K562 (cell line): ENCODE measurements at regions not wholly inside any gene's neighbourhood (a gene's known extent, or its start where the extent isn't known, plus 50 kb on each side); places are given as distances from the start of the nearest gene placed in this dataset.

ENCODE experiments used
- ATAC-seq: fragments of 200-7000 bp; cut with Tn5 transposase; 3 replicates; pipeline ENCODE4 v1.9.1; 2020; ENCODE audit warnings: moderate library complexity
- BruUV-seq: library from RNA; stranded (reverse); fragments of 400-500 nt; replicated peaks from 2 replicates; lab custom pipeline; 2021; lab: Mats Ljungman, UMichigan
- CTCF ChIA-PET: fragments of 300-600 bp; formaldehyde crosslinking; extraction: SDS; loops from one replicate; lab custom pipeline; 2021; ENCODE audit warnings: low intra/inter-chr PET ratio; lab: Yijun Ruan, JAX
- POLR2A ChIA-PET: fragments of 300-600, 350-650 bp; sonication (Branson Sonifier 250); formaldehyde crosslinking; extraction: SDS; loops from one replicate; lab custom pipeline; 2021; ENCODE audit warnings: antibody characterized with exemption, inconsistent platforms; lab: Yijun Ruan, JAX
- DNase-seq, 4 experiments: peaks; one replicate each; pipeline versions ENCODE4 v3.0.0 to v3.0.0-alpha.2; 2011 to 2018; ENCODE audit warnings: low spot score in 3 of 4, mixed read lengths in 3 of 4; ENCODE audit errors: extremely low read depth in 1 of 4
- FAIRE-seq: peaks from 2 replicates; lab custom pipeline; 2011; peaks lifted over from hg19 to GRCh38; lab: Jason Lieb, UNC
- H2AFZ ChIP-seq: 2 replicates; pipeline ENCODE4 v1.6.0; 2011; ENCODE audit warnings: low read depth, low read length, control low read depth, inconsistent platforms
- H3K27ac ChIP-seq: fragments of 200-600 bp; 3 replicates; pipeline ENCODE4 v1.8.0; 2011; ENCODE audit warnings: low read depth, mild to moderate bottlenecking, control low read depth, inconsistent platforms, low read length, moderate library complexity, mixed read lengths; ENCODE audit errors: extremely low read depth
- H3K27me3 ChIP-seq, 2 experiments: fragments of 300-600 bp in 1 of 2; 2 replicates in 1 of 2; 3 replicates in 1 of 2; pipeline versions ENCODE4 v1.6.0 to v1.8.0; 2011; ENCODE audit warnings: inconsistent platforms in 2 of 2, low read length in 2 of 2, mild to moderate bottlenecking in 1 of 2, mixed read lengths in 1 of 2, moderate library complexity in 1 of 2; ENCODE audit not compliant: control insufficient read depth in 2 of 2, insufficient read depth in 2 of 2
- H3K36me3 ChIP-seq: fragments of 300-600 bp; 3 replicates; pipeline ENCODE4 v1.8.0; 2011; ENCODE audit warnings: mild to moderate bottlenecking, low read length, inconsistent platforms; ENCODE audit not compliant: control insufficient read depth, insufficient read depth
- H3K4me1 ChIP-seq, 2 experiments: fragments of 200-600 bp in 1 of 2; replicated peaks in 1 of 2; 2 replicates in 1 of 2; 3 replicates in 1 of 2; pipeline versions ENCODE4 v1.5.1 to v1.8.0; 2011; ENCODE audit warnings: inconsistent platforms in 2 of 2, low read length in 2 of 2, mild to moderate bottlenecking in 1 of 2, mixed read lengths in 1 of 2, moderate library complexity in 1 of 2; ENCODE audit not compliant: control insufficient read depth in 2 of 2, insufficient read depth in 2 of 2
- H3K4me2 ChIP-seq: 2 replicates; pipeline ENCODE4 v1.6.1; 2011; ENCODE audit warnings: low read length, control low read depth, inconsistent platforms, mixed read lengths; ENCODE audit not compliant: insufficient read depth
- H3K4me3 ChIP-seq: fragments of 200-600 bp; sonication (generic), shearing (Covaris generic); 2 replicates; pipeline ENCODE4 v1.5.1; 2016; ENCODE audit warnings: control low read depth, inconsistent platforms
- H3K79me2 ChIP-seq: fragments of 200-600 bp; 3 replicates; pipeline ENCODE4 v1.8.0; 2011; ENCODE audit warnings: low read length, inconsistent platforms; ENCODE audit not compliant: control insufficient read depth, insufficient read depth
- H3K9ac ChIP-seq, 2 experiments: 2 replicates each; pipeline versions ENCODE4 v1.6.0 to v1.6.1; 2011; ENCODE audit warnings: low read depth in 2 of 2, low read length in 2 of 2, control low read depth in 1 of 2, inconsistent platforms in 1 of 2, mild to moderate bottlenecking in 1 of 2, mixed read lengths in 1 of 2; ENCODE audit not compliant: insufficient read depth in 1 of 2
- H3K9me1 ChIP-seq: one replicate; pipeline ENCODE4 v1.6.0; 2011; ENCODE audit warnings: inconsistent platforms, mild to moderate bottlenecking, low read length, moderate library complexity; ENCODE audit not compliant: control insufficient read depth, insufficient read depth
- H3K9me3 ChIP-seq: replicated peaks from 2 replicates; pipeline ENCODE4 v1.5.1; 2011; ENCODE audit warnings: low read depth, low read length, inconsistent platforms; ENCODE audit not compliant: control insufficient read depth, insufficient read depth
- H4K20me1 ChIP-seq: replicated peaks from 2 replicates; pipeline ENCODE4 v1.6.1; 2011; ENCODE audit warnings: low read length, inconsistent platforms, mixed read lengths; ENCODE audit not compliant: control insufficient read depth, insufficient read depth
- CAMTA2 ChIP-seq: fragments of 250-450 bp; sonication (Bioruptor Pico); conservative IDR thresholded peaks from 2 replicates; pipeline ENCODE4 v1.5.1; 2022
- CTCF ChIP-seq, 3 experiments: IDR thresholded peaks in 2 of 3; conservative IDR thresholded peaks in 1 of 3; 2 replicates each; pipeline ENCODE4 v1.5.1; 2011 to 2012; ENCODE audit warnings: low read length in 3 of 3, mild to moderate bottlenecking in 3 of 3, control low read depth in 2 of 3, improper control_type of control experiment in 1 of 3, inconsistent platforms in 1 of 3, low read depth in 1 of 3, mixed read lengths in 1 of 3, moderate library complexity in 1 of 3; ENCODE audit not compliant: insufficient read depth in 2 of 3
- E2F8 ChIP-seq: fragments of 450-650 bp; IDR thresholded peaks from 2 replicates; pipeline ENCODE4 v1.7.1; 2018; ENCODE audit warnings: mild to moderate bottlenecking, low read depth; ENCODE audit not compliant: partially characterized antibody
- PRDM10 ChIP-seq: fragments of 450-650 bp; IDR thresholded peaks from 2 replicates; pipeline ENCODE4 v1.6.1; 2018; ENCODE audit not compliant: partially characterized antibody
- SMC3 ChIP-seq: conservative IDR thresholded peaks from 2 replicates; pipeline ENCODE4 v1.6.1; 2011; ENCODE audit warnings: low read depth, low read length, improper control_type of control experiment; ENCODE audit not compliant: insufficient read depth
- ZNF551 ChIP-seq: fragments of 250-450 bp; sonication (Bioruptor Pico); IDR thresholded peaks from 2 replicates; pipeline ENCODE4 v1.5.0; 2021; ENCODE audit warnings: mild to moderate bottlenecking, moderate library complexity
- WGBS: fragments of 100-300 bp; shearing (Covaris generic); methylation state at CpG from one replicate; pipeline ENCODE4 v1.1.6; 2016; ENCODE audit warnings: low coverage, mixed read lengths; ENCODE audit not compliant: insufficient coverage; ENCODE audit errors: missing lambda C conversion rate; 5-methylcytosine and 5-hydroxymethylcytosine counted together
- in situ Hi-C: fragments of 300-500 bp; cut with MboI; formaldehyde crosslinking; loops from 4 replicates; pipeline ENCODE4 v1.15.0; 2018; ENCODE audit warnings: inconsistent platforms, mixed read lengths
- intact Hi-C: fragments of 100-400 bp; cut with micrococcal nuclease; formaldehyde crosslinking; loops from 2 replicates; pipeline ENCODE4 v1.14.2; 2022

GRCh38 chr6:169961772-169962561, 210.5 kb downstream of the ERMARD start:
- in situ Hi-C loops (no loop called here), intact Hi-C loops (no loop called here)
- Histone ChIP-seq H3K36me3 (no peaks in the 10 kb centered on the region), H3K4me3 (no peak overlapping the region), H3K4me2 (no peak overlapping the region), H3K79me2 (no peaks in the 10 kb centered on the region), H3K9me3 (no peaks in the 10 kb centered on the region), H3K9me1 (no peaks in the 10 kb centered on the region), H3K9ac (no peak overlapping the region), H4K20me1 (peaks cover 4% of the 10 kb centered on the region), H3K27ac (no peak overlapping the region), H3K27me3 (peaks cover 24 to 93% of the 10 kb centered on the region in 2 experiments; a peak in 4 of 5 replicates), H3K4me1 (peaks cover 0 to 16% of the 10 kb centered on the region in 2 experiments; a peak in 2 of 5 replicates), H2AFZ (no peak overlapping the region)
- ChIA-PET POLR2A (no interaction called here), CTCF (no interaction called here)
- FAIRE-seq = no peak
- DNase-seq = no peak
- TF ChIP-seq CAMTA2 (CRISPR knock-in tag) = no peak
- no peak for TF ChIP-seq E2F8
- peak in 2 of 3 experiments; percentile 11 to 37; a peak in 4 of 6 replicates for TF ChIP-seq CTCF (IDR thresholded peaks at IDR 0.05 in 2 of 3, conservative IDR thresholded peaks at IDR 0.05 in 1 of 3; ENCODE audit: insufficient read depth in 2 of 3, low read depth in 1 of 3, low read length in 3 of 3)
- 0 out of 2 replicates have a peak, but pooled peaks have one; percentile 18 for TF ChIP-seq SMC3
- TF ChIP-seq PRDM10 = peak; percentile 70
- TF ChIP-seq ZNF551 (CRISPR knock-in tag) = no peak
- ATAC-seq = peak; percentile 72
- WGBS = 9% methylated on average over 61 of the region's 75 CpGs
- no TSS peak for BruUV-seq
